ENCODE measurements at regions not wholly inside any gene's neighbourhood (a gene's known extent, or its start where the extent isn't known, plus 50 kb on each side); places are given as distances from the start of the nearest gene placed in this dataset.

- Histone ChIP-seq H3K36me3 (ENCODE audit: control insufficient read depth in 4 of 4, insufficient read depth in 3 of 4, low read depth in 1 of 4, low read length in 3 of 4) (peaks cover 0 to 2% (median 0%) of the 10 kb centered on the region in 4 donors), H3K4me3 (ENCODE audit: low read depth in 1 of 3, low read length in 3 of 3) (no peak overlapping the region), H3K27ac (ENCODE audit: low read depth in 1 of 2, low read length in 2 of 2) (no peak overlapping the region), H3K4me1 (ENCODE audit: control insufficient read depth in 4 of 4, insufficient read depth in 4 of 4, low read length in 3 of 4) (peaks cover 3 to 15% (median 5%) of the 10 kb centered on the region in 4 donors), H3K9ac (ENCODE audit: low read depth in 1 of 2, low read length in 2 of 2) (no peak overlapping the region), H3K9me3 (ENCODE audit: control insufficient read depth in 4 of 4, low read length in 3 of 4) (no peaks in the 10 kb centered on the region), H3K27me3 (ENCODE audit: control insufficient read depth in 4 of 4, insufficient read depth in 4 of 4, low read length in 3 of 4) (no peaks in the 10 kb centered on the region)
- no peak for DNase-seq (ENCODE audit: low spot score)
- TF ChIP-seq SP1 (IDR thresholded peaks at IDR 0.05) (no peak), HNF4A (conservative IDR thresholded peaks at IDR 0.05) (no peak), RXRA (IDR thresholded peaks at IDR 0.05) (no peak), MAX (IDR thresholded peaks at IDR 0.05) (no peak), EGR1 (IDR thresholded peaks at IDR 0.05; ENCODE audit: low read depth in 2 of 2) (no peak), TAF1 (conservative IDR thresholded peaks at IDR 0.05) (no peak), CTCF (IDR thresholded peaks at IDR 0.05; ENCODE audit: low read depth, low read length, missing input control) (no peak), RAD21 (IDR thresholded peaks at IDR 0.05) (no peak)
- TF ChIP-seq, protein P1, sequence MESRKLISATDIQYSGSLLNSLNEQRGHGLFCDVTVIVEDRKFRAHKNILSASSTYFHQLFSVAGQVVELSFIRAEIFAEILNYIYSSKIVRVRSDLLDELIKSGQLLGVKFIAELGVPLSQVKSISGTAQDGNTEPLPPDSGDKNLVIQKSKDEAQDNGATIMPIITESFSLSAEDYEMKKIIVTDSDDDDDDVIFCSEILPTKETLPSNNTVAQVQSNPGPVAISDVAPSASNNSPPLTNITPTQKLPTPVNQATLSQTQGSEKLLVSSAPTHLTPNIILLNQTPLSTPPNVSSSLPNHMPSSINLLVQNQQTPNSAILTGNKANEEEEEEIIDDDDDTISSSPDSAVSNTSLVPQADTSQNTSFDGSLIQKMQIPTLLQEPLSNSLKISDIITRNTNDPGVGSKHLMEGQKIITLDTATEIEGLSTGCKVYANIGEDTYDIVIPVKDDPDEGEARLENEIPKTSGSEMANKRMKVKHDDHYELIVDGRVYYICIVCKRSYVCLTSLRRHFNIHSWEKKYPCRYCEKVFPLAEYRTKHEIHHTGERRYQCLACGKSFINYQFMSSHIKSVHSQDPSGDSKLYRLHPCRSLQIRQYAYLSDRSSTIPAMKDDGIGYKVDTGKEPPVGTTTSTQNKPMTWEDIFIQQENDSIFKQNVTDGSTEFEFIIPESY (IDR thresholded peaks at IDR 0.05): no peak
- TF ChIP-seq, protein P2, sequence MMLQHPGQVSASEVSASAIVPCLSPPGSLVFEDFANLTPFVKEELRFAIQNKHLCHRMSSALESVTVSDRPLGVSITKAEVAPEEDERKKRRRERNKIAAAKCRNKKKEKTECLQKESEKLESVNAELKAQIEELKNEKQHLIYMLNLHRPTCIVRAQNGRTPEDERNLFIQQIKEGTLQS (IDR thresholded peaks at IDR 0.05): no peak
- 78% methylated on average over 12 of the region's 12 CpGs for WGBS
Measured at GRCh38 chr15:69628256-69629093, 175.9 kb downstream of the RPLP1 start.

GRCh38 chr15:69629631-69630161, 177.1 kb downstream of the RPLP1 start:
- H3K27me3 ChIP-seq (ENCODE audit: control insufficient read depth in 4 of 4, insufficient read depth in 4 of 4, low read length in 3 of 4): no peaks in the 10 kb centered on the region
- TF ChIP-seq, protein P2 (IDR thresholded peaks at IDR 0.05): no peak
- no peak for TF ChIP-seq FOXA1 (IDR thresholded peaks at IDR 0.05)
- TF ChIP-seq RXRA (IDR thresholded peaks at IDR 0.05): no peak
- no peak for TF ChIP-seq EGR1 (IDR thresholded peaks at IDR 0.05; ENCODE audit: low read depth in 2 of 2)
- no peak for TF ChIP-seq FOXA2 (IDR thresholded peaks at IDR 0.05)
- TF ChIP-seq, protein P3, sequence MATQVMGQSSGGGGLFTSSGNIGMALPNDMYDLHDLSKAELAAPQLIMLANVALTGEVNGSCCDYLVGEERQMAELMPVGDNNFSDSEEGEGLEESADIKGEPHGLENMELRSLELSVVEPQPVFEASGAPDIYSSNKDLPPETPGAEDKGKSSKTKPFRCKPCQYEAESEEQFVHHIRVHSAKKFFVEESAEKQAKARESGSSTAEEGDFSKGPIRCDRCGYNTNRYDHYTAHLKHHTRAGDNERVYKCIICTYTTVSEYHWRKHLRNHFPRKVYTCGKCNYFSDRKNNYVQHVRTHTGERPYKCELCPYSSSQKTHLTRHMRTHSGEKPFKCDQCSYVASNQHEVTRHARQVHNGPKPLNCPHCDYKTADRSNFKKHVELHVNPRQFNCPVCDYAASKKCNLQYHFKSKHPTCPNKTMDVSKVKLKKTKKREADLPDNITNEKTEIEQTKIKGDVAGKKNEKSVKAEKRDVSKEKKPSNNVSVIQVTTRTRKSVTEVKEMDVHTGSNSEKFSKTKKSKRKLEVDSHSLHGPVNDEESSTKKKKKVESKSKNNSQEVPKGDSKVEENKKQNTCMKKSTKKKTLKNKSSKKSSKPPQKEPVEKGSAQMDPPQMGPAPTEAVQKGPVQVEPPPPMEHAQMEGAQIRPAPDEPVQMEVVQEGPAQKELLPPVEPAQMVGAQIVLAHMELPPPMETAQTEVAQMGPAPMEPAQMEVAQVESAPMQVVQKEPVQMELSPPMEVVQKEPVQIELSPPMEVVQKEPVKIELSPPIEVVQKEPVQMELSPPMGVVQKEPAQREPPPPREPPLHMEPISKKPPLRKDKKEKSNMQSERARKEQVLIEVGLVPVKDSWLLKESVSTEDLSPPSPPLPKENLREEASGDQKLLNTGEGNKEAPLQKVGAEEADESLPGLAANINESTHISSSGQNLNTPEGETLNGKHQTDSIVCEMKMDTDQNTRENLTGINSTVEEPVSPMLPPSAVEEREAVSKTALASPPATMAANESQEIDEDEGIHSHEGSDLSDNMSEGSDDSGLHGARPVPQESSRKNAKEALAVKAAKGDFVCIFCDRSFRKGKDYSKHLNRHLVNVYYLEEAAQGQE (IDR thresholded peaks at IDR 0.05): no peak
- no peak for TF ChIP-seq HNF4A (conservative IDR thresholded peaks at IDR 0.05)
- TF ChIP-seq JUND (IDR thresholded peaks at IDR 0.05): no peak
- no peak for TF ChIP-seq MAX (IDR thresholded peaks at IDR 0.05)
- TF ChIP-seq YY1 (IDR thresholded peaks at IDR 0.05): no peak
- no peak for TF ChIP-seq CTCF (IDR thresholded peaks at IDR 0.05; ENCODE audit: low read depth, low read length, missing input control)
- no peak for TF ChIP-seq HNF4G (IDR thresholded peaks at IDR 0.05)
- TF ChIP-seq GABPA (IDR thresholded peaks at IDR 0.05 in 1 of 2, conservative IDR thresholded peaks at IDR 0.05 in 1 of 2): no peak
- no peak for TF ChIP-seq SP1 (IDR thresholded peaks at IDR 0.05)
- no peak for TF ChIP-seq TAF1 (conservative IDR thresholded peaks at IDR 0.05)

More at GRCh38 chr15:69629631-69630161, 177.1 kb downstream of the RPLP1 start:
- Histone ChIP-seq H3K9ac (ENCODE audit: low read depth in 1 of 2, low read length in 2 of 2) (no peak overlapping the region), H3K9me3 (ENCODE audit: control insufficient read depth in 4 of 4, low read length in 3 of 4) (no peaks in the 10 kb centered on the region), H3K36me3 (ENCODE audit: control insufficient read depth in 4 of 4, insufficient read depth in 3 of 4, low read depth in 1 of 4, low read length in 3 of 4) (peaks cover 0 to 2% (median 0%) of the 10 kb centered on the region in 4 donors), H3K27ac (ENCODE audit: low read depth in 1 of 2, low read length in 2 of 2) (no peak overlapping the region), H3K4me1 (ENCODE audit: control insufficient read depth in 4 of 4, insufficient read depth in 4 of 4, low read length in 3 of 4) (peaks cover 3 to 15% (median 5%) of the 10 kb centered on the region in 4 donors), H3K4me3 (ENCODE audit: low read depth in 1 of 3, low read length in 3 of 3) (no peak overlapping the region)
- 91% methylated on average over 15 of the region's 15 CpGs for WGBS
- DNase-seq (ENCODE audit: low spot score): no peak

Measured in liver (tissue), 8 donors.